ENCODE measurements at regions not wholly inside any gene's neighbourhood (a gene's known extent, or its start where the extent isn't known, plus 50 kb on each side); places are given as distances from the start of the nearest gene placed in this dataset.

DNA sequence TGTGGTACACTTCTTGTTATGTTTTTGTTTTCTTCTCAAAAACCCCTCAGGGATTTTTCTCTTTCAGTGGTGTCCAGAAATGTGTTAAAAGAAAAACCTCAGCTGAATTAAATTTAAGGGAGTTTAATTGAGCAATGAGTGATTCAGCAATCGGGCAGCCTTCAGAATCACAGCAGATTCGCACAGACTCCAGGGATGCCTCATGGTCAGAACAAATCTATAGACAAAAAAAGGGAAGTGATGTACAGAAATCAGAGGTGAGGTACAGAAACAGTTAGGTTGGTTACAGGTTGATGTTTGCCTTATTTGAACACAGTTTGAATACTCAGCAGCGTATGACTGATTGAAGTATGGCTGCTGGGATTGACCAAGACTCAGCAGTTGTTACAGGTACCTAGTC is 86.2 kb downstream of the TLR5 start:
- TF ChIP-seq, protein P1, sequence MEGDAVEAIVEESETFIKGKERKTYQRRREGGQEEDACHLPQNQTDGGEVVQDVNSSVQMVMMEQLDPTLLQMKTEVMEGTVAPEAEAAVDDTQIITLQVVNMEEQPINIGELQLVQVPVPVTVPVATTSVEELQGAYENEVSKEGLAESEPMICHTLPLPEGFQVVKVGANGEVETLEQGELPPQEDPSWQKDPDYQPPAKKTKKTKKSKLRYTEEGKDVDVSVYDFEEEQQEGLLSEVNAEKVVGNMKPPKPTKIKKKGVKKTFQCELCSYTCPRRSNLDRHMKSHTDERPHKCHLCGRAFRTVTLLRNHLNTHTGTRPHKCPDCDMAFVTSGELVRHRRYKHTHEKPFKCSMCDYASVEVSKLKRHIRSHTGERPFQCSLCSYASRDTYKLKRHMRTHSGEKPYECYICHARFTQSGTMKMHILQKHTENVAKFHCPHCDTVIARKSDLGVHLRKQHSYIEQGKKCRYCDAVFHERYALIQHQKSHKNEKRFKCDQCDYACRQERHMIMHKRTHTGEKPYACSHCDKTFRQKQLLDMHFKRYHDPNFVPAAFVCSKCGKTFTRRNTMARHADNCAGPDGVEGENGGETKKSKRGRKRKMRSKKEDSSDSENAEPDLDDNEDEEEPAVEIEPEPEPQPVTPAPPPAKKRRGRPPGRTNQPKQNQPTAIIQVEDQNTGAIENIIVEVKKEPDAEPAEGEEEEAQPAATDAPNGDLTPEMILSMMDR (IDR thresholded peaks at IDR 0.05): no peak
- TF ChIP-seq POLR2A (IDR thresholded peaks at IDR 0.05): no peak

All from testis (tissue), 2 donors.